Medulla oblongata (tissue), 1 donor: ENCODE measurements at regions not wholly inside any gene's neighbourhood (a gene's known extent, or its start where the extent isn't known, plus 50 kb on each side); places are given as distances from the start of the nearest gene placed in this dataset.

ENCODE experiments used
- DNase-seq: peaks from one replicate; pipeline ENCODE4 v3.0.0-alpha.2; 2015; ENCODE audit errors: extremely low spot score

DNA sequence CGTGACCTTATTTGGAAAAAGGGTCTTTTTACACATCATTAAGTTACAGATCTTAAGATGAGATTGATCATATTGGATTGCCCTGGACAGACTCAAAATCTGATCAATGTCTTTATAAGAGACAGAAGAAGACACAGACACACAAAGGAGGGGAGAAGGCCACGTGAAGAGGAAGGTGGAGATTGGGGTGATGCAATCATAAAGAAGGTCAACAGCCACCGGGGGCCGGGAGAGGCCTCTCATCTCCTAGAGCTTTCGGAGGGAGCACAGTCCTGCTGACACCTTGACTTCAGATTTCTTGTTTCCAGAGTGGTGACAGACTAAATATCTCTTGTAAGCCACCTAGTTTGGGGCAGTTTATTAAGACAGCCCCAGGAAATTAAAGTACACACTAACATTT is 204.6 kb upstream of the CSF3R start:
- DNase-seq: no peak

DNA sequence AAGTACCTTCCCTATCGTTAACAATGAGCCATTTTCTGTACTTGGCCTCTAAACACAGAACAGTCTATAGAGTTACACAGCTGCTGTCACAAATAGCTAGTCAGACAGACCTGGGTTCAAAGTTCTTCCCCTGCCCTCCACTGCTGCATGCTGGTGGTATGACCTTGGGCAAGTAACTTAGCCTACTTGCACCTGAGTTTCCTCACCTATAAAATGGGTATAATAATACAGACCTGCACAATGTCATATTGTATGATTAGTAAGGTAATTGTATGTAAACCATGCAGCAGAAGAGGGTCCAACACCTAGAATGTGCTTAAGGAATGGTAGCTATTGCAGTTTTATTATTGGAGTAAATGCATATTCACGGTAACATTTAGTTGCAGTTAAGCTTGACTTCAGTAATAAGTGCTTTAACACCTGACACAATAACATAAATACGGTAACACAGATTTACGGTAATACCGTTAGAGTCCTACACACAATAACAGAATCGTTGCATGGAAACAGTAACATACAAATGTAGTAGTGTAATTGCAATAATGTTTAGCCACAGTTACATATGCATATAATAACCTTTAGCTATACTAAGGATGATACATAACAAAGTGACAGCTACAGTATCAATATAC is 193.3 kb upstream of the CSF3R start:
- peak; percentile 20 for DNase-seq

DNA sequence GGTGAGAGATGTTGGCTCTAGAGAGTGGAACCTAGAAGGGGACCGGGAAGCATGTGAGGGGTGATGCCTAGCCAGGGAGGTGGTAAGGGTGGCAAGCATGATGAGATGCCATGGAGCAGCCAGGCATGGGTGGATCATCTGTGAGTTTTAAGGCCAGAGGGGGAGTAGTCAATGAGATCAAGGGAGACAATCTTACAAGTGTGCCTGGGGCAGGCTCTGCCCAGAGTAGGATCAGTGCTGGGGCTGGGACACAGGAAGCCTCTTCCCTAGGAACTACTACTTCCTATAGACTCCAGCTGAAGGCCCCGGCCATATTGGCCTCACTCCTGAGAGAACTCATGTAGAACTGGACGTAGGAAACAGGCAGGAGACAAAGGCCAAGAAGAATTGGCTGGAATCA is 192.4 kb upstream of the CSF3R start:
- no peak for DNase-seq

DNA sequence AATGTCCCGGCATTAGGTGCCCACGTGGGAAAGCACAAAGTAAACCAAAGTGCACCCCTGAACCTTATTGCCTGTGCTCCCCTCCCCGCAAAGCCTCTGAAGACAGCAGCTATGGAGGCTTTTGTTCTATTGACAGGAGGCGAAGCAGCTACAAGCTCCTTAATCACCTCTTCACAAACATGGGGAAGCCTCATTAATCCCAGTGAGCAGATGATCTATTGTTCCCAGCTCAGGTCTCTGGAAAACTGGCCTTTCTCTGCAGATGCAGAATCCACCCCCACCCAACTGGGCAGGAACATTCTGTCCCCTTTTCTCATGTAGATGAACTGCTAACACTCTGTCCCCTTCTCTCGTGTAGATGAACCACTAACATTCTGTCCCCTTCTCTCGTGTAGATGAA is 190.5 kb upstream of the CSF3R start:
- no peak for DNase-seq

DNA sequence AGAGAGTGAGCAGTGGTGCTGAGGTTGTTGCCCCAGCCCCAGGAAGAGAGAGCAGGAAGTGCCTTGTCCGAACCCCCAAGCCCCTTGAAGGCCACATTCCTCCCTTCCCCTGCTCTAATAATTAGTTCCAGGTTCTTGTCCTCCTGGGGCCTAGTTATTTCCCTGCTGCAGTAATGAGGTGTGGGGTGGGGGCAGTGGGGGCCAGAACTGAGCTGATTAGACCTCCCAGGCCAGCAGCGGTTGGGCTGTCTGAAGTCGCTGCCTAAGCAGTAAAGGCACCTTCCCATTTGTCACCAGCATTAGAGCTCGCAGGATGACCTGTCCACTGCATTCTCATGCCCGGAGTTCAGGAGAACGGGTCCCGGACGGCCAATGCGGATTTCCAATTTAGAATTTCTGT is 186.5 kb upstream of the CSF3R start:
- no peak for DNase-seq

DNA sequence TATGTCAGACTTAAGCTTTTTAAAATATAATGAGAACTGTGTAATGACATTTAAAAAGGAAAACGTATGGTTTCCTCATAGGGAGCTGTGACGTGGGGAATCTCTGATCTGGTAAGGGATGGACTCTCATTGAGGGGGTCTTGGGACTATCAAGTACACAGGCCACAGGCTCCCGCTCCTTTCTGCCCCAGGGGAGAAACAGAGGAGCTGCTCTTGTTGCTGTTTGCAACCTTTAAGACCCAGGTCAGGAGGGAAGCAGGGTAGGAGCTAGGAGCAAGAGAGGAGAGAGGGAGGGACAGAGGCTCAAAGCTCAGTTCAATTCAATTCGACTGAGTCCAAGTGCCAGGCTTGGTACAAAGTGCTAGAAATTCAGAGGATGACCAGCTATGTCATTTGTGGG is 185.1 kb upstream of the CSF3R start:
- DNase-seq: no peak

DNA sequence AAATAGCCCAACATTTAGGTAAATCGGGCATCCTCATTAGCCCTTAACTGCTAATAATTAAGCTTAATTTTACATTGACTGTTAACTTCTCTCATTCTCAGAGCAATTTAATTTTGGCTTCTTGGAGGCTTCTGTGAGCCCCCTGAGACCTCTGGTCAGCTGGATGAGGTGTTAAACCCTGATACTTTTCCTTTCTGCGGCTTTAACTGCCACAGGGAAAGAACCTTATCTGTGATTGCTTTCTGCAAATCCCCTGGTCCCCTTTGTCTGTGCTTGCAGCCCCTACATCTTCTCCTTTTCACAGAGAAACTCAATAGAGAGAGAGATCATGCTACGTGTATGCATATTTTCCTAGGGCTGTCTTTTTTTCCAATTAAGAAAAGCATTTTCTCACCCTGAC is 184.5 kb upstream of the CSF3R start:
- DNase-seq: no peak

DNA sequence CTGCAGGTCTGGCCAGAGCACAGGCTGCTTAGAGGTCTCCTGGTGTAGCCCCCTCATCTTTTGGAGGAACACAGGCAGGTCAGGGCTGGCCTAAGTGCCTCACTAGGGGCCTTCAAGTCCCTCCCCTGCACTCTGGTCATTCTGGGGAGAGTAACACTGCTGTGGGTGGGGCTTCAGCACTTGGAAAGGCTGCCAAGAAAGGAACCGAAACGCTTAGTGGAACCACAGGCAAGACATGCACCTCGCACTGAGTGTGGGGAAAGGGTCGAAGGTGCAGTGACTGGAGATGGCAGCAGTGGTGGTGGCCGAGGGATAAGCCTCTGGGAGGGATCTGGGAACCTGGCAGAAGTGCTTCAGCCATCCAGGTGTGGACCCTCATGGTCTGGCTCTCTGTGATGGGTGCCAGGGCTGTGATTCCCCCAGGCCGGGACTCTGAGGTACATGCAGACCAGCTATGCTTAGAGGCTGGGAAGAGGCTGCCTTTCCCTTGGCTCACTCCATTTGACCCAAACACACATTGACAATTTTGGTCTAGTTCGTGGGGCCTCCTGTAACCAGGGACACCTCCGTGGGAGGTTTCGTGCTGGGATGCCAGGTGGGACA is 182.9 kb upstream of the CSF3R start:
- DNase-seq: no peak

DNA sequence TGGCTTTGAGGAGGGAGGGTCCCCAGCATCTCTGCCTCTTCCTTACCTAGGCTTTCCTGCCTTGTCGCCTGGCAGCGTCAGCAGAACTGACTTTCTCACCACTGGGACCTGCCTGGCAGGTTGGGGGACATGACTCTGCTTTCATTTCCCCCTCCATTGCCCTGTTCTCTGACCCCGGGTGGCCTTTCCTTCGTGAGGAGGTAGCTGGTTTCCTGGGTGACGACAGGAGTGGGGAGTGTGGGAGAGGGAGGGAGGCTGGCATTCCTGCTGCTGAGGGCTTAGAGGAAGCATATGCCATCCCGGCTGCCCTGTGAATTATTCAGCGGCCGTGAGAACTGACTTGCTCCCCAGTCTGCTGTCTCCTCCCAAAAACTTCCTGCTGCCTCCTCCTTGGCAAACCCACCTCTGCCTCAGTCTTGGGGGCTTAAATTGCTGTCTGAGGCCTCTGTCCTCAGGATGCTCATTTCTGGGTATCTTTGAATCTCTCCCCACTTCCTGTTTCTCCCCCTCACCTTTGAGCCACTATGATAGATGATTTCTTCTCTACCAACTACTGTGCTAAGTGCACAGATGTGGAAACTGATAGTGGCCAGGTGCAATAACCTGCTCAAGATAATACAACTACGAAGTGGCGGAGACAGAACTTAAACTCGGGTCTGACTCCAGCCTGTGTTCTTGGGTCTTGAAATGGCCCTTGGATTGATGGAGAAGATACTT is 182.0 kb upstream of the CSF3R start:
- DNase-seq: no peak

DNA sequence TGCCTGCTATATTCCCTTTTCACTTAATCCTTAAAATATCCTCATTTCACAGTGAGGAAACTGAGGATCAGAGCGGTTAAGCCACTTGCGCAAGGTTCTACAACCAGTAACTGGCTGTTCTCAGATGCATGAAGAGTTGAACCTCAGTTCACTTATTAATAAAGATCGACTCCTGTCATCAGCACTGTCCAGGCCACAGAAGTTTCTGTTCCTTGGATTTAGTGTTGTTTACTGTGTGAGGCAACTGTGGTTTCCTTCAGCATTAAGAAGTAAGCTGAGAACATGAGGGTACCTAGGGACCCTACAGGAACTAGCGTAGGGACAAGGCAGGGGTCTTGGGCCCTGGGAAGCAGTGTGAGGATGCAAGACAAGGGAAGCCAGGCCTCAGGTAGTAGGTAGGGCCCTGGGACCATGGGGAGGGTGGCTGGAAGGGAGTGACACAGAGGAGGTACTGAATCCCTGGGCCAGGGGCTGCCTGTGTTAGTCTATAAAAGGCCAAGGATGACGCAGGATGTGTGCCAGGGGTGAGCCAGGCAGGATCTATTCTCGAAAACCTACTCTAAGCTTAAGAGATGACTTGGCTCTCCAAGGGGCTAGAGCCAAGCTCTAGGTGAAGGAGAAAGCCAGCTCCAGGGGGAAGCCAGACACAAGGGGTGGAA is 181.2 kb upstream of the CSF3R start:
- no peak for DNase-seq

DNA sequence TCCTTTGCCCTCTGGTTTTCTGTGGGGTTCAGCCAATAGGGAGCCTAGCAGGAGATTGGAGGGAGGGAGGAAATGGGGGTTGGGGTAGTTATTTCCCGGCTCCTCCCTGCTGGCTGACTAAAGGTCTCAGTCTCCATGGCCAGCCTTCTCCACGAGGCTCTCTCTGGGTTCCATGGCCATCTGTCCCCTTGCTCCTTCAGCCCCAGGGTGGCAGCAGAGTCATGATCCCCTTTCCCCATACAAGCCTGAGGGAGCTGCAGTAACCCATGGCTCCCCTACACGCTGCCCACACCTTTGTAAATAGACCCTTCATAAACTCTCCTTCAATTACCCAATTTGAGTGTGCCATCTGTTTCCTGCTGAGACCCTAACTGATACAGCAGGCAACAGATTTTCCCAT is 176.1 kb upstream of the CSF3R start:
- no peak for DNase-seq

DNA sequence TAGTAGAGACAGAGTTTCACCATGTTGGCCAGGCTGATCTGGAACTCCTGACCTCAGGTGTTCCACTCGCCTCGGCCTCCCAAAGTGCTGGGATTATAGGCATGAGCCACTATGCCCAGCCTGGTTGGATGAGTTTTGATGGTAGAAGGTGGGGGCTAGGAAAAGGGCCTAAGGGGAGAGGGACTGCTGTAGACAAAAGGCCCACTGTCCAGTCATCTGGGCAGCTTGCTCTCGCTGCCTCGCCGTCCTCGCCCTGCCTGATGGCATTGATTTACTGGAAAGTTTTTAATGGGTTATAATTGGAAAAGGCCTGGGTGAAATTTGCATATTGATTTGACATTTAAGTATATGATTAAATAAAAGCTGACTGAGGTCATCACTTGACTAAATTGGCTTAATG is 175.1 kb upstream of the CSF3R start:
- DNase-seq: peak; percentile 40

DNA sequence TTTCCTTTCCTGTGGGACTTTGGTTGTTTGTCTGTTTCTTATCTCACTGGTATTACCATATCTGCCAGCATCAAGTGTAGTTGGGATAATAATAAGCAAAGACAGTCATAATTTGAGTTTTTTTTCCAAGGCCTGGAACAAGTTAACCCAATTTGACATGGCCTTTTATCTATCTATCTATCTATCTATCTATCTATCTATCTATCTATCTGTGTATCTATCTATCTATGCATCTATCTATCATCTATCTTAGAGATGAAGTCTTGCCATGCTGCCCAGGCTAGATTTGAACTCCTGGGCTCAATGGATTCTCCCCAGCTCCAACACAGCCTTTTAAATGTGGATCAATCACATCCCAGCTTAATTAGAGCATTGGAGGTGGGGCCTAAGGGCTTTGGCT is 174.1 kb upstream of the CSF3R start:
- DNase-seq: no peak

DNA sequence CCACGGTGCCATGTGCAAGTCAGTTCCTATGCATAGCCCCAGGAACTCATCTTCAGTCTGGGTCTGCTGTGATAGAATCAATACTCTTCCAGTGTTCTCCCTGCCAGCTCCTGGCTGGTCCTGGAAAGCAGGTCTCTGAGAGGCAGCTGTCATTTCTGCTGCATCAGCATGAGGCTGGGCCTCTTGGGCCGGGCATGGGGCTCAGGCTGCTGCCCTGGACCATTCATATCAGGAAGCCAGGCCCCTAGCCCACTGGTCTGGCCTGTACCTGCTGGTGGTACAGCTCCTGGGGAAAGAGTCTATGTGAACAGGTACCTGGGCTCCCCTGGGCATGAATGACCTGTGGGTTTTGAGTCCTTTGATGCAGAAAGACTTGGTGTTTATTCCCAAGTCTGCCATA is 173.6 kb upstream of the CSF3R start:
- DNase-seq: no peak

DNA sequence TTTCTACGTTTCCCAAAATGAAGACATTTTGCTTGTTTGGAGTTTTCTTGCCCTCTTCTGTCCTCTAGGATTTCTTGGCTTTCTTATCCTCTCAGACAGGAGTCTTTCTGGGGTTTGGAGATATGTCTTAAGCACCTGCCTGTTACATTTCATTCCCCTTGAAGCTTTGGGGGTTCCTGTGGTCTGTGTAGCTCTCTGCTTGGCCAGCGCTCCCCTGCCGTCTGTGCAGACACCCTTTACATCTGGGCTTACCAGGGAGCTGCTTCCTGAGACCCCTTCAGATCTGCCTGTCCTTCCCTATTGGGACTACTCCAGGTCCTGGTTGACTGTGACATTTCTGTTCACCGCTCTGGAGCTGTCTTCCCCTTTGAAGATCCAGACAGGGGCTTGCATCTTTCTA is 171.9 kb upstream of the CSF3R start:
- no peak for DNase-seq

DNA sequence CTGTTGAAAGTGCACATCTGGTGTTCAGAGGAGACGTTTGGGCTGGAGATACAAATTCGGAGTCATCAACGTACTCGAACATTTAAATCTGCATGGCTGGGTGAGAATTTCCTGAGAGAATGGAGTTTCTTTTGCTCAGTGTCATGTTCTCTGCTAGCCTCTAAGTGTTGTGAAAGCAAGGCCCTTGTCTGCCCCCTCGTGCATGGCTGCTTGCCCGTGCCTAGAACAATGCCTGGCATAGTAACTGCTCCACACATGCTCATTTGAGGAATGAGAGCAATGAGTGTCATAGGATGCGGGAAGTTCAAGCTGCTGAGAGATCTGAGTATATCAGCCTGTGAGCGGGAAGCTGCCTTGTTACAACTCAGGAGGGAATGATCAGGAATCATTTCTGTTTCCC is 171.1 kb upstream of the CSF3R start:
- peak; percentile 95 for DNase-seq

DNA sequence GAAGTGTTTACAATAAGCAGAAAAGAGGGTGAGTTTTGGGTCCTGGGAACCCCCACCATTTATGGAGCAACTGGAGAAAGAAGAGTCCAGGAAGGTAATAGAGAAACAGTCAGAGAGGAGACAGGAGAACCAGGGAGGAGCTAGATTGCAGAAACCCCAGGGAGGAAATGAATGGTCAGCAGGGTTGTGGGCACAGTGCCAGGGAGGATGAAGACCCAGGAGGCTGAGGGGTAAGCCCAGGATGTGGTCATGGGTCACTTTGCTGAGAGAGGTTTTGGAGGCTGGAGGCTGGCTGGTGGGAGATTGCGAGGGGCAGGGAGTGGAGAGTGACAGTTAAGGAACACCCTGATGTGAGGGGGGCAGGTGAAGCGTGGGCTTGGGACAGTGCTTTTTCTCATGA is 169.9 kb upstream of the CSF3R start:
- no peak for DNase-seq

DNA sequence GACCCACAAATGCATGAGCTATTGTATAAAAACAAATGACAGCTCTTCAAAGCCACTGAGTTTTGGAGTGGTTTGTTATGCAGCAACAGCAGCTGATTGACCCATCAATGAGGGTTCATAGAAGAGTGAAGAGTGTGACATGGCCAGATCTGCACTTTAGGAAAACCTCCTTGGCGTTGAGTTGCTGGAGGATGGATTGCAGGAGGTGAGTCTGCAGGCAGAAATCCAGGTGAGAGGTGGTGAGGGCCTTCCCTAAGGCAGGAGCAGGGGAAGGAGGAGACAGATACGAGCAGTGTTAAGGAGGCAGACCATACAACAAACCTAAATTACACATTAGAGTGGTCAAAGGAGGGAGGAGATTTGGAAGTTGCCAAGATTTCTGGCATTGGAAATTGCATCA is 169.3 kb upstream of the CSF3R start:
- DNase-seq: no peak

DNA sequence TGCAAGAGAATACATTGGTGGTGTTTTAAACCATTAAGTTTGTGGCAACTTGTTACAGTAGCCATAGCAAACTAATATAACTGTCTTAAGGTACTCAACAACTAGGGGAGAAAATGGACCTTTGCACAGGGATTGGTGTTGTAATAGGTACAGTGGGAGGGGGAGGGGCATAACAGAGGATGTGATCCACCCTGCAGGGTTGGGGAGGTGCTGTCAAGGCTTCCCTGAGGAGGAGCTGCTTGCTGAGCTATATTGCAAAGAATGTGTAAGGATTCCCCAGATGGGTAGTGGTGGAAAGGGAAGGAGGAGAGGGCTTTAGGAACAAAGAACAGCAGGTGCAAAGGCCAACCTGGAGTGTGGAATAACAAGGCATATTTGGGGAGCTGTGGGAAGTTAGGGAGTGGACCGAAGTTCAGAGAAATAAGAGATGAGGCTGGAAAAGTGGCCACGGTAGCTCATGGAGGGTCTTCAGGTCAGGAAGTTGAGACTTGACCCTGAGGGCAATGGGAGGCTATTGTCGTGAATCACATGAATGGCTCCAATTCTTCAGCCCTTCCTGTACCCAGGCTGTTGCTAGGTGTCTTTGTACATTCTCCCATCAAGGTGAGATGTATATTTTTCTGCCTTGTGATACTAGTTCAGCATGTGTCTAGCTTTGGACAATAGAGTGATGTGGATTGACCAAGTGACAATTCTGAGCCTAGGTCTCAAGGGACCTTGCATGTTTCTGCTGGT is 168.6 kb upstream of the CSF3R start:
- DNase-seq: no peak

DNA sequence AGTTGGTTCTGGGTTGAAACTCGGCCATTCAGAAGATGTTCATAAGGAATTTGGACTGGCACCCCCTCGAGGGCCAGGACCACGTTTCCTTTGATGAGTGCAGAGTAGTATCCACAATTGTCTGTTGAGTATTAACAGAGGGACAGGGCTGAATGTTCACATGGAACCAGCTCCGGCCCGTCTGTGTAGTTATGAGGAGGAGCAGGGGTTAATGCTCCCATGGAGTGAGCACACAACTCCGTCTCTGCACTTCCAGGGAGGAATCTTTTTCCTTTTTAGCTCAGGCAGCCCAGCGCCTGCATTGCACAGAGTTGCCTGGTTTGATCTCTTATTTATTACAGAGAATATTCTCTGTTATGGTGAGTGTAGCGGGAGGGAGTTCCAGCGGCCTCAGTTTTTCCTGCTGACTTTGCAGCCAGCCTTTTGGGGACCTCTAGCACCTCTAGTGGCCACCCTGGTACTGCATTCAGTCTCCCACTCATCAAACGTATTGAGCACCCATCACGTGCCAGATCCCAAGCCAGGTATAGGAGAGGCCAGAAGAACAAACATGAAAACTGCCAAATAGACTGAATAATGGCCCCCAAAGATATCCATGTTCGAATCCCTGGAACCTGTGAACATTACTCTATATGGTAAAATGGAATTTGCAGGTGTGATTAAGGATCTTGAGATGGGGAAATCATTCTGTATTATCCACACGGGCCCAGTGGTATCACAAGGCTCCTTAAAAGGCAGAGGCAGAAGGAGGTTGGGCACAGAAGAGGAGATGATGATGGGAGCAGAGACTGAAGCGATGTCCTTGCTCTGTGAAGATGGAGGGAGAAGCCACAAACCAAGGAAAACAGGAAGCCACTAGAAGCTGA is 167.7 kb upstream of the CSF3R start:
- DNase-seq: peak; percentile 67

DNA sequence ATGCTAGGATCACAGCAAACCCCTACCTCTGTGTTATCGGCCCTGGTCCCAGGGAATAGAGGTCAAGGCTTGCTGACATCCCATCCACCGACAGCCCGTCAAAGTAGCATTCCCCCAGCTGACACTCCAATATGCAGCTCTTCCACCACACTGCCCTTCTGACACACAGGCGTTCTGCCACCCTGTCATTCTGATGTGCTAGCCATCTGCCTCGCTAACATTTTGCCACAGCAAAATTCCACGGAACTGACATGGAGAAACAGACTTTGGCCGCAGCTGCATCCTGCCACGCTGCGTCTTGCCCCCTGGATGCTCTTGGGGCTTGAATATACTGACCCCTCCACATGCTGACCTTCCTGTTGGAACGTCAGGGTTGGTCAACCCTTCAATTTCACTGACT is 163.2 kb upstream of the CSF3R start:
- no peak for DNase-seq
